ENCODE measurements at regions not wholly inside any gene's neighbourhood (a gene's known extent, or its start where the extent isn't known, plus 50 kb on each side); places are given as distances from the start of the nearest gene placed in this dataset.

- no peak for TF ChIP-seq CTCF (IDR thresholded peaks at IDR 0.05)
- no peak for TF ChIP-seq EZH2 (IDR thresholded peaks at IDR 0.05; ENCODE audit: borderline replicate concordance, insufficient read depth, low read depth, low read length, poor library complexity, severe bottlenecking)
These were observed 107.1 kb downstream of the HFE start for GRCh38 chr6:26194329-26194701.

Data from B cell (primary cell).